ENCODE measurements at regions not wholly inside any gene's neighbourhood (a gene's known extent, or its start where the extent isn't known, plus 50 kb on each side); places are given as distances from the start of the nearest gene placed in this dataset.

DNA sequence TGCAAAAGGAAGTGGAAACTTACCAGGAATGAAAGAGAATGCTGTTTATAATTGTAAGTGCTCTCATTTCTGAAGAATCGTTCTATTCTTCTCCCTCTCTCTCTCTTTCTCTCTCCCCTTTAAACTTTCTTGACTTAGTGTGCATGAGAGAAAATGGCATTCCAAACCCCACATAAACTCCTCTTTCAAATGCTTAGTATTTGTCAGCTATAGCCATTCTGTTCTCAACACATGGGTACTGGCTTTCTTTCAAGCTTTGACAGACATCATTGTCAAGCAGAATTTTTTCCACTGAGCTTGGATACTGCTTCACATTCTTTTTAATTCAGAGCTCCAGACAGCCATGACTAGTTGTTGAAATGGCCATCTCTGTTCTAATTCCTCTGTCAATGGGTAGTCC is 51.1 kb upstream of the PREP start:
- DNase-seq (ENCODE audit: low read depth in 2 of 2), result no peak

DNA sequence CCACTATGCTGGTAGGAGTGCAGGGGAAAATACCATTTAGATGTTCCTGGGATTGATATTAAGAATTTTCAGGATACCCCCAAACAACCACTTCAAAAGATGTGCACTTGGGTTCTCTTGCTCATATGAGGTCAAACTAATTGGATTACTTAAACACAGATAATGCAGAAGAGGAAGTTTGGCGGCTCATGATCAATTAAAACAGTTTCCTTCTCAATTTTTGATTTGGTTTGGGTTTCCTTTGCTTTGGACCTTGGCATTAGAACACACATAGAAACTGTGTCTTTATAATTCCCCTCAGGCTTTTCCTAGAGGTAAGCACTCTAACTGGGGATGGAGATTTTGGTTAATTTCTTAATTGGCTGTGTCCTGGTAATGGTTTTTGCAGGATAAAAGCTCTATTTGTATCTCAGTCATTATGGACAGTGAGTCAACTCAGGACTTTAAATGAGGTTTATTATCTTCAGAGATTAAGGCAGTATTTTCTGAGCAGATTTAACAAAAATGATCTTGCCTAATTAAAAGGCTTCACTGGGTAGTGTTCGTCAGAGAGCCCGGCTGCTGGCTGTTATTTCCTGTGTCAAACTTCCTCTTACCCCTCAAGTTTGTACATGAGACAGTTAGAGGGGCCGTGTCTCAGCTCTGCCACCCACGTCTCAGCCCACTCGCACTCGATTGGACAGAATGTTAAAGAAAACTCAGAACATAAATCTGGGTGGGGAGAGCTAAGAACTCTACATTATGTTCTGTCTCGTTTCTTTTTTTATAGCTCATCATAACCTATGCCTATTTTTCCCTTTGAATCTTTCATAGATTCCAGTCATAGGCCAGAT is 50.3 kb upstream of the PREP start:
- DNase-seq (ENCODE audit: low read depth in 2 of 2), result peak; percentile 42 to 54

All from activated CD8-positive, alpha-beta memory T cell treated with anti-CD3 and anti-CD28 coated beads for 4 hours (primary cell).